HUES48 (cell line): ENCODE measurements at regions not wholly inside any gene's neighbourhood (a gene's known extent, or its start where the extent isn't known, plus 50 kb on each side); places are given as distances from the start of the nearest gene placed in this dataset.

ENCODE experiments used
- H3K27ac ChIP-seq: one replicate; pipeline ENCODE4 v1.7.0; 2013; ENCODE audit warnings: low read depth, low read length, inconsistent platforms
- H3K27me3 ChIP-seq: 2 replicates; pipeline ENCODE4 v1.6.1; 2013; ENCODE audit warnings: mild to moderate bottlenecking, low read length; ENCODE audit not compliant: control insufficient read depth, insufficient read depth
- H3K36me3 ChIP-seq: 2 replicates; pipeline ENCODE4 v1.6.1; 2013; ENCODE audit warnings: low read length; ENCODE audit not compliant: control insufficient read depth, insufficient read depth
- H3K4me1 ChIP-seq: 2 replicates; pipeline ENCODE4 v1.6.1; 2013; ENCODE audit warnings: mild to moderate bottlenecking, low read length; ENCODE audit not compliant: control insufficient read depth, insufficient read depth
- H3K4me3 ChIP-seq: 2 replicates; pipeline ENCODE4 v1.5.1; 2013; ENCODE audit warnings: mild to moderate bottlenecking, low read depth, low read length
- H3K9ac ChIP-seq: 2 replicates; pipeline ENCODE4 v1.6.1; 2013; ENCODE audit warnings: mild to moderate bottlenecking, low read depth, low read length, moderate library complexity
- H3K9me3 ChIP-seq: 2 replicates; pipeline ENCODE4 v1.6.1; 2013; ENCODE audit warnings: low read length; ENCODE audit not compliant: control insufficient read depth, insufficient read depth

- no peak overlapping the region for H3K4me3 ChIP-seq
- H3K9ac ChIP-seq: no peak overlapping the region
- no peak overlapping the region for H3K27ac ChIP-seq
- peaks cover 5% of the 10 kb centered on the region; the same call in 1 of the 2 replicates for H3K9me3 ChIP-seq
- H3K27me3 ChIP-seq: peaks cover 3% of the 10 kb centered on the region; the same call in 1 of the 2 replicates
- peaks cover 25% of the 10 kb centered on the region for H3K4me1 ChIP-seq
- H3K36me3 ChIP-seq: no peaks in the 10 kb centered on the region
Measured at GRCh38 chr7:142357953-142358520, 100.2 kb upstream of the PRSS58 start.

GRCh38 chr7:142356166-142356565, 98.3 kb upstream of the PRSS58 start:
- Histone ChIP-seq H3K9me3 (no peaks in the 10 kb centered on the region), H3K27me3 (peaks cover 3% of the 10 kb centered on the region; the same call in 1 of the 2 replicates), H3K4me3 (no peak overlapping the region), H3K36me3 (no peaks in the 10 kb centered on the region), H3K9ac (no peak overlapping the region), H3K27ac (no peak overlapping the region), H3K4me1 (peaks cover 25% of the 10 kb centered on the region)

GRCh38 chr7:142355328-142355727, 97.5 kb upstream of the PRSS58 start:
- no peak overlapping the region for H3K27ac ChIP-seq
- no peaks in the 10 kb centered on the region for H3K36me3 ChIP-seq
- no peaks in the 10 kb centered on the region for H3K9me3 ChIP-seq
- H3K9ac ChIP-seq: no peak overlapping the region
- peaks cover 21% of the 10 kb centered on the region for H3K4me1 ChIP-seq
- H3K4me3 ChIP-seq: no peak overlapping the region
- 0 out of 2 replicates have a peak, but pooled peaks cover 3% of the 10 kb centered on the region for H3K27me3 ChIP-seq

- Histone ChIP-seq H3K27me3 (no peaks in the 10 kb centered on the region), H3K36me3 (no peaks in the 10 kb centered on the region), H3K9me3 (no peaks in the 10 kb centered on the region), H3K4me3 (no peak overlapping the region), H3K4me1 (peaks cover 9% of the 10 kb centered on the region), H3K27ac (no peak overlapping the region), H3K9ac (no peak overlapping the region)
Measured at GRCh38 chr7:142353147-142354060, 95.5 kb upstream of the PRSS58 start.

- Histone ChIP-seq H3K4me3 (no peak overlapping the region), H3K4me1 (peaks cover 2% of the 10 kb centered on the region; the same call in 1 of the 2 replicates), H3K36me3 (no peaks in the 10 kb centered on the region), H3K27ac (no peak overlapping the region), H3K27me3 (no peaks in the 10 kb centered on the region), H3K9me3 (no peaks in the 10 kb centered on the region), H3K9ac (no peak overlapping the region)
Measured at GRCh38 chr7:142352543-142352942, 94.7 kb upstream of the PRSS58 start.

DNA sequence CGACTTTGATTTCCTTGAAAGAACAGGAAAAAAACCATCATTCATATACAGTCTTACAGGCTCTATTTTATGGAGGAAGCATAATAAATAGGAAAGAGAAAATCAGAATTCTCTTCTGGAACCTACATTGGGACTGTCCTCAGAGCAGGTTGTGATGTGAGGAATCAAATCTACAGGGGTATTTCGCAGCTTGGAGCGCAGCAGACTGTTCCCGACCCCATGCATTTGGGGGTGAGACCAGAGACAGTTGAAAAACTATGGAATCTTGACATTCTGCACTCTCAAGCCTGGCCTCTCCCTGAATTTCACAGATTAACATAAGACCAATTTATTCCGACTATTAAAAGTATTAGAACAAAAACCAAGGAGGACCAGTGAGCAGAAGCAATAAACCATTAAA, 93.3 kb upstream of the PRSS58 start:
- no peaks in the 10 kb centered on the region for H3K36me3 ChIP-seq
- H3K9ac ChIP-seq: no peak overlapping the region
- no peak overlapping the region for H3K4me3 ChIP-seq
- H3K27ac ChIP-seq: no peak overlapping the region
- no peaks in the 10 kb centered on the region for H3K27me3 ChIP-seq
- no peaks in the 10 kb centered on the region for H3K9me3 ChIP-seq
- H3K4me1 ChIP-seq: no peaks in the 10 kb centered on the region

DNA sequence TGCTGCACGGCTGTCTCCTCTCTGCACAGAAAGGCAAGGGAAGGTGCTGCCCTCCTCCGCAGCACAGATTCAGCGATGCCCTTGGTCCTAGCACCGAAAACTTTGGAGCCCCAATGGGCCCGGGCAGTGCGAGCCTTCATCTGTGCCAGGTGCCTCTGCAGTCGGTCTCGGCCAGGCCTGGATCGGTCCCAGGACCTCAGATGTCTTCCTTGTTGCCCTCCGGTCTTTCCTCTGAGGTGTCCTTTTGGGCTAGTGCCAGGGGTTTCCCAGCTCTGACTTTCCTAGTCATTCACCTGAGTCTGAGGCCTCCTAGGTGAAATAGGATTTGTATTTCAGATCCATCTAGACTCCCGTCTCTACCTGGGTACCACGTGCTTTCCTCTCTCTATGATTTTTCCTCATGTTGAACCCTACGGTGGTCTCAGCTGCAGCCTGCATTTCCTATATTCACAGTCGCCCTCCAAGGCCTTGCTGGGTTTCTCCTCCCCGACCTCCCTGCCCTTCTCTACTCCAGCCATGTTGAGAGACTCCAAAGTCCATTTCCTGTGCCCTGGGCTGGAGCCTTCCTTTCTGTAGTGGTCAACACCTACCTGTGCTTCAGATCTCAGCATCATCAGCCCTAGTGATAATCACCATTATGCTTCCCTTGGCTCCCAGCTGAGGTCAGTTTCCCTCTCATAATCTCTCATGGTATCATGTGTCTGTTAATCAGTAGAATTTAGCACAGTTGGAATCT, 92.0 kb upstream of the PRSS58 start:
- Histone ChIP-seq H3K4me1 (peaks cover 3% of the 10 kb centered on the region; the same call in 1 of the 2 replicates), H3K27me3 (no peaks in the 10 kb centered on the region), H3K9me3 (no peaks in the 10 kb centered on the region), H3K36me3 (no peaks in the 10 kb centered on the region), H3K4me3 (no peak overlapping the region), H3K27ac (no peak overlapping the region), H3K9ac (no peak overlapping the region)

- peaks cover 11% of the 10 kb centered on the region for H3K4me1 ChIP-seq
- no peaks in the 10 kb centered on the region for H3K9me3 ChIP-seq
- H3K9ac ChIP-seq: no peak overlapping the region
- H3K27me3 ChIP-seq: no peaks in the 10 kb centered on the region
- H3K36me3 ChIP-seq: no peaks in the 10 kb centered on the region
- H3K4me3 ChIP-seq: no peak overlapping the region
- no peak overlapping the region for H3K27ac ChIP-seq
Measured at GRCh38 chr7:142348921-142349405, 91.1 kb upstream of the PRSS58 start.

DNA sequence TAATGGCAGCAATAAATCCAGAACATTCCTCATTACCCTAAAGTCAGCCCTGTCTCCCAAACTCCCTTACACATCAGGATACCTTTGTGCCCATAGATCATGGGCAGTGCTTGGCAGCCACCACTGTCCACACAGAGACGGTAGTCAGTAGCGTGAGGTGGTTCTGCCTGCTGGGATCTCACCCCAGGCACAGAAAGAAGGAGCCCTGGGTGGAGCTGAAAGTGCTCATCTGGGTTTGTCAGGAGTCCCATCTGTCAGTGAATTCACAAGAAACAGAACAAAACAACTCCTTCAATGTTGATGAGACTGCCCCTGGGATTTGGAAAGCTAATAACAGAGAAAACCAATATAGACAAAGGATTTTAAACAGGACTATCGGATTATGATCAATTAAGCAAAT, 90.2 kb upstream of the PRSS58 start:
- Histone ChIP-seq H3K9ac (no peak overlapping the region), H3K36me3 (no peaks in the 10 kb centered on the region), H3K27me3 (no peaks in the 10 kb centered on the region), H3K4me1 (peaks cover 13% of the 10 kb centered on the region), H3K4me3 (no peak overlapping the region), H3K27ac (no peak overlapping the region), H3K9me3 (no peaks in the 10 kb centered on the region)

DNA sequence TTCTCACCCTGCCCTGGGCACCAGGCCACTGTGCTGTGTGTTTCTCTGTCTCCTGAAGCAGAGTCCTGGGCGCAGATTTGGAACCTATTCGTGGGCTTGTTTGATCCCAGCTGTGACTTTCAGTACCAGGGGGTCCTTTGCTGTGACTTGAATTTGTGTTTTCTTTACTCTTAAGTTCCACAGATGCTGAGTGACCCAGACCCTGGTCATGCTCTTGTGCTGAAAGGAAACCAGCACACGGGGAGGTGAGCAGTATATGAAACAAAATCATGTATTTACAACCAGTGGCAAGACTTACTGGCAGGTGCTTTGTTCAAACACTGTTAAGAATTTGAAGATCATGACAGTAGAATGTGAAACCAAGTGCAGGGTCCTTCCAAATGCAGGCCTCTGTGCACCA, 89.2 kb upstream of the PRSS58 start:
- Histone ChIP-seq H3K27ac (no peak overlapping the region), H3K4me3 (no peak overlapping the region), H3K9me3 (no peaks in the 10 kb centered on the region), H3K9ac (no peak overlapping the region), H3K4me1 (peaks cover 13% of the 10 kb centered on the region), H3K27me3 (no peaks in the 10 kb centered on the region), H3K36me3 (no peaks in the 10 kb centered on the region)
